Parathyroid adenoma (tissue), 2 donors: ENCODE measurements at regions not wholly inside any gene's neighbourhood (a gene's known extent, or its start where the extent isn't known, plus 50 kb on each side); places are given as distances from the start of the nearest gene placed in this dataset.

ENCODE experiments used
- H2AFZ ChIP-seq: fragments of 300-600 bp; sonication (generic); one replicate; pipeline ENCODE4 v1.7.0; 2017; ENCODE audit warnings: antibody characterized with exemption, mild to moderate bottlenecking
- H3K27ac ChIP-seq: fragments of 300-600 bp; sonication (generic); one replicate; pipeline ENCODE4 v1.7.0; 2017
- H3K27me3 ChIP-seq: fragments of 300-600 bp; sonication (generic); one replicate; pipeline ENCODE4 v1.7.0; 2017; ENCODE audit warnings: low read length; ENCODE audit not compliant: control insufficient read depth, insufficient read depth
- H3K36me3 ChIP-seq: fragments of 300-600 bp; sonication (generic); one replicate; pipeline ENCODE4 v1.7.0; 2017; ENCODE audit warnings: low read length; ENCODE audit not compliant: control insufficient read depth, insufficient read depth
- H3K4me1 ChIP-seq: fragments of 300-600 bp; sonication (generic); one replicate; pipeline ENCODE4 v1.7.0; 2017; ENCODE audit warnings: control low read depth
- H3K4me2 ChIP-seq: fragments of 300-600 bp; sonication (generic); one replicate; pipeline ENCODE4 v1.7.0; 2017; ENCODE audit warnings: low read length
- H3K4me3 ChIP-seq: fragments of 300-600 bp; sonication (generic); one replicate; pipeline ENCODE4 v1.7.0; 2017; ENCODE audit warnings: low read depth, low read length
- H3K79me2 ChIP-seq: fragments of 300-600 bp; sonication (generic); one replicate; pipeline ENCODE4 v1.7.0; 2017; ENCODE audit warnings: control low read depth
- H3K9ac ChIP-seq: fragments of 300-600 bp; sonication (generic); one replicate; pipeline ENCODE4 v1.7.0; 2017; ENCODE audit warnings: mild to moderate bottlenecking
- H3K9me3 ChIP-seq: fragments of 300-600 bp; sonication (generic); one replicate; pipeline ENCODE4 v1.7.0; 2017; ENCODE audit warnings: low read length; ENCODE audit not compliant: control insufficient read depth
- CTCF ChIP-seq: fragments of 300-600 bp; sonication (generic); IDR thresholded peaks from one replicate; pipeline ENCODE4 v1.7.0; 2017; ENCODE audit warnings: antibody characterized with exemption, mild to moderate bottlenecking
- donor health status: primary hyperparathyroidism.

GRCh38 chr5:135129307-135129706 is 95.3 kb upstream of the PITX1 start:
- H2AFZ ChIP-seq, result no peak overlapping the region
- no peaks in the 10 kb centered on the region for H3K36me3 ChIP-seq
- no peak overlapping the region for H3K4me2 ChIP-seq
- no peak overlapping the region for H3K9ac ChIP-seq
- peaks cover 4% of the 10 kb centered on the region for H3K4me1 ChIP-seq
- H3K4me3 ChIP-seq, result no peak overlapping the region
- H3K27me3 ChIP-seq, result no peaks in the 10 kb centered on the region
- no peaks in the 10 kb centered on the region for H3K9me3 ChIP-seq
- no peaks in the 10 kb centered on the region for H3K79me2 ChIP-seq
- no peak for TF ChIP-seq CTCF
- no peak overlapping the region for H3K27ac ChIP-seq

- no peak overlapping the region for H3K27ac ChIP-seq
- no peak overlapping the region for H3K4me3 ChIP-seq
Measured at GRCh38 chr5:135128361-135128760, 94.3 kb upstream of the PITX1 start.

GRCh38 chr5:135127439-135128240 is 93.6 kb upstream of the PITX1 start:
- no peaks in the 10 kb centered on the region for H3K4me1 ChIP-seq
- no peaks in the 10 kb centered on the region for H3K9me3 ChIP-seq
- no peaks in the 10 kb centered on the region for H3K79me2 ChIP-seq
- no peak overlapping the region for H3K4me3 ChIP-seq
- no peak overlapping the region for H2AFZ ChIP-seq
- H3K9ac ChIP-seq, result no peak overlapping the region
- no peaks in the 10 kb centered on the region for H3K36me3 ChIP-seq
- no peak overlapping the region for H3K27ac ChIP-seq
- no peaks in the 10 kb centered on the region for H3K27me3 ChIP-seq
- H3K4me2 ChIP-seq, result no peak overlapping the region
- TF ChIP-seq CTCF, result no peak

More at GRCh38 chr5:135128361-135128760, 94.3 kb upstream of the PITX1 start:
- Histone ChIP-seq H2AFZ (no peak overlapping the region), H3K79me2 (no peaks in the 10 kb centered on the region), H3K4me1 (no peaks in the 10 kb centered on the region), H3K36me3 (no peaks in the 10 kb centered on the region), H3K4me2 (no peak overlapping the region), H3K9ac (no peak overlapping the region), H3K27me3 (no peaks in the 10 kb centered on the region), H3K9me3 (no peaks in the 10 kb centered on the region)
- TF ChIP-seq CTCF, result no peak

GRCh38 chr5:135126688-135127438 is 92.8 kb upstream of the PITX1 start:
- Histone ChIP-seq H3K79me2 (no peaks in the 10 kb centered on the region), H3K4me1 (no peaks in the 10 kb centered on the region), H3K36me3 (no peaks in the 10 kb centered on the region), H3K4me3 (no peak overlapping the region), H2AFZ (no peak overlapping the region), H3K9me3 (no peaks in the 10 kb centered on the region), H3K9ac (no peak overlapping the region), H3K4me2 (no peak overlapping the region), H3K27me3 (no peaks in the 10 kb centered on the region), H3K27ac (no peak overlapping the region)
- TF ChIP-seq CTCF, result no peak
